Endodermal cell (in vitro differentiated cells): ENCODE measurements at regions not wholly inside any gene's neighbourhood (a gene's known extent, or its start where the extent isn't known, plus 50 kb on each side); places are given as distances from the start of the nearest gene placed in this dataset.
"Not testable (repeated sequence)": the region's sequence is repeated elsewhere in the genome, so short reads cannot be mapped to it uniquely, and the experiment has no call there.

Experiments used
- DNase-seq: peaks from one replicate; pipeline ENCODE4 v3.0.0-alpha.2; 2017
- H3K27ac ChIP-seq: 2 replicates; pipeline ENCODE4 v1.5.1; 2013; ENCODE audit warnings: mild to moderate bottlenecking, low read depth, low read length, moderate library complexity
- H3K27me3 ChIP-seq: 2 replicates; pipeline ENCODE4 v1.6.1; 2013; ENCODE audit warnings: mild to moderate bottlenecking, low read length, moderate library complexity; ENCODE audit not compliant: insufficient read depth, control insufficient read depth, poor library complexity, severe bottlenecking
- H3K36me3 ChIP-seq: 2 replicates; pipeline ENCODE4 v1.7.0; 2013; ENCODE audit warnings: mild to moderate bottlenecking, low read length, moderate library complexity; ENCODE audit not compliant: control insufficient read depth, insufficient read depth
- H3K4me1 ChIP-seq: one replicate; pipeline ENCODE4 v1.7.0; 2013; ENCODE audit warnings: low read length; ENCODE audit not compliant: control insufficient read depth, insufficient read depth
- H3K4me3 ChIP-seq: 2 replicates; pipeline ENCODE4 v1.5.1; 2013; ENCODE audit warnings: mild to moderate bottlenecking, low read length, moderate library complexity
- H3K9ac ChIP-seq: 2 replicates; pipeline ENCODE4 v1.6.1; 2013; ENCODE audit warnings: mild to moderate bottlenecking, low read length, moderate library complexity; ENCODE audit not compliant: poor library complexity, severe bottlenecking; ENCODE audit errors: extremely low read depth
- H3K9me3 ChIP-seq: 2 replicates; pipeline ENCODE4 v1.6.1; 2013; ENCODE audit warnings: mild to moderate bottlenecking, low read length, moderate library complexity; ENCODE audit not compliant: control insufficient read depth
- H3K27ac Mint-ChIP-seq: 2 replicates; pipeline ENCODE4 v1.8.0; 2020; ENCODE audit warnings: mixed read lengths
- H3K27me3 Mint-ChIP-seq: 2 replicates; pipeline ENCODE4 v1.8.0; 2021; ENCODE audit warnings: mild to moderate bottlenecking, mixed read lengths; ENCODE audit not compliant: insufficient read depth
- H3K36me3 Mint-ChIP-seq: 2 replicates; pipeline ENCODE4 v1.8.0; 2020; ENCODE audit warnings: low read depth, mixed read lengths
- H3K4me1 Mint-ChIP-seq: 2 replicates; pipeline ENCODE4 v1.8.0; 2020; ENCODE audit warnings: mixed read lengths
- H3K4me3 Mint-ChIP-seq: 2 replicates; pipeline ENCODE4 v1.8.0; 2020; ENCODE audit warnings: mild to moderate bottlenecking, moderate library complexity, mixed read lengths
- H3K9me3 Mint-ChIP-seq: 2 replicates; pipeline ENCODE4 v1.8.0; 2020; ENCODE audit warnings: mild to moderate bottlenecking, mixed read lengths
- CTCF ChIP-seq: fragments of 200-600 bp; sonication (generic); conservative IDR thresholded peaks from 2 replicates; pipeline ENCODE4 v1.5.0; 2021; ENCODE audit warnings: antibody characterized with exemption, mild to moderate bottlenecking
- WGBS, 2 experiments: methylation state at CpG; one replicate each; pipeline versions ENCODE4 v1.1.5 to v1.1.7; 2013; ENCODE audit warnings: missing lambda C conversion rate in 2 of 2, mixed read lengths in 1 of 2; ENCODE audit not compliant: insufficient coverage in 1 of 2, insufficient read length in 1 of 2; 5-methylcytosine and 5-hydroxymethylcytosine counted together

- no peak overlapping the region for H3K27ac ChIP-seq
- 86% methylated on average over 2 of the region's 3 CpGs; no CpG with 5 or more reads in 1 of the 2 experiments for WGBS, 2 experiments
- Mint-ChIP-seq H3K9me3 (peaks cover 4% of the 10 kb centered on the region), H3K27ac (no peak overlapping the region), H3K27me3 (no peaks in the 10 kb centered on the region), H3K36me3 (no peaks in the 10 kb centered on the region), H3K4me3 (no peak overlapping the region), H3K4me1 (no peaks in the 10 kb centered on the region)
- no peaks in the 10 kb centered on the region for H3K36me3 ChIP-seq
- no peak overlapping the region for H3K9ac ChIP-seq
- TF ChIP-seq CTCF: no peak
- H3K9me3 ChIP-seq: no peaks in the 10 kb centered on the region
- no peaks in the 10 kb centered on the region for H3K27me3 ChIP-seq
- H3K4me3 ChIP-seq: no peak overlapping the region
- no peak for DNase-seq
- no peaks in the 10 kb centered on the region for H3K4me1 ChIP-seq
Observed at GRCh38 chr2:41329040-41329439, 718.8 kb upstream of the PKDCC start.

DNA sequence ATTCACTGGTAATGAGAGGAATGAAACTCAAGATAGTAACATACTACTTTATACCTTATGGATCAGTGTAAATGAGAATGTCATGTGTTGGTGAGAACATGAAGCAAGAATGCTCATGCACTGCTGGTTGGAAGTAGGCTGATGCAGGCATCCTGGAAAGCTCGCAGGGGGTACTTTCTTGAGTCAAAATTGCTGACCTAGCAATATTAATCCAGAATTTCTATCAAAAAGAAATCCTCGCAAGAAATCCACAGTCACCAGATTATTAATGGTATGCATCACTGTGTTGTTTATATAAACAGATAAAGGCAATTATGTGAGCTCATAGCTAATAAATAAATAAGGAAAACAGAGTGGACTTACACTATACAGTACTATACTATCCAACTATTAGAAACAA is 713.7 kb upstream of the PKDCC start:
- WGBS, 2 experiments: 93% methylated on average over 1 of the region's 2 CpGs; no CpG with 5 or more reads in 1 of the 2 experiments
- Mint-ChIP-seq H3K4me3 (no peak overlapping the region), H3K4me1 (peaks cover 3% of the 10 kb centered on the region), H3K27ac (no peak overlapping the region), H3K9me3 (peaks cover 4% of the 10 kb centered on the region), H3K36me3 (no peaks in the 10 kb centered on the region), H3K27me3 (no peaks in the 10 kb centered on the region)
- TF ChIP-seq CTCF: no peak
- no peak overlapping the region for H3K9ac ChIP-seq
- H3K27ac ChIP-seq: no peak overlapping the region
- H3K4me3 ChIP-seq: no peak overlapping the region
- no peaks in the 10 kb centered on the region for H3K9me3 ChIP-seq
- no peaks in the 10 kb centered on the region for H3K36me3 ChIP-seq
- no peak for DNase-seq
- H3K4me1 ChIP-seq: no peaks in the 10 kb centered on the region
- no peaks in the 10 kb centered on the region for H3K27me3 ChIP-seq

- H3K9me3 ChIP-seq, H3K36me3 ChIP-seq, H3K27me3 ChIP-seq, H3K27ac ChIP-seq, H3K4me1 Mint-ChIP-seq, H3K36me3 Mint-ChIP-seq, DNase-seq, H3K9me3 Mint-ChIP-seq, H3K4me3 ChIP-seq, H3K9ac ChIP-seq, H3K4me3 Mint-ChIP-seq, H3K27ac Mint-ChIP-seq, H3K4me1 ChIP-seq, H3K27me3 Mint-ChIP-seq: not testable (repeated sequence)
- 96 to 100% methylated on average over 2 to 29 of the region's 31 CpGs for WGBS, 2 experiments
Observed at GRCh38 chr2:41335573-41335972, 712.2 kb upstream of the PKDCC start.

GRCh38 chr2:41337956-41338355 is 709.9 kb upstream of the PKDCC start:
- Histone ChIP-seq H3K4me3 (no peak overlapping the region), H3K9ac (no peak overlapping the region), H3K27me3 (no peaks in the 10 kb centered on the region), H3K9me3 (no peaks in the 10 kb centered on the region), H3K27ac (no peak overlapping the region), H3K36me3 (no peaks in the 10 kb centered on the region), H3K4me1 (no peaks in the 10 kb centered on the region)
- DNase-seq: peak; percentile 43
- 75 to 100% methylated on average over 1 to 3 of the region's 4 CpGs for WGBS, 2 experiments
- Mint-ChIP-seq H3K27me3 (no peaks in the 10 kb centered on the region), H3K27ac (peak overlapping the region; percentile 27), H3K4me1 (peaks cover 3% of the 10 kb centered on the region), H3K4me3 (no peak overlapping the region), H3K9me3 (peaks cover 4% of the 10 kb centered on the region), H3K36me3 (no peaks in the 10 kb centered on the region)
- TF ChIP-seq CTCF: no peak
